HG03280 (cell line): ENCODE measurements at regions not wholly inside any gene's neighbourhood (a gene's known extent, or its start where the extent isn't known, plus 50 kb on each side); places are given as distances from the start of the nearest gene placed in this dataset.
"Not testable (repeated sequence)": the region's sequence is repeated elsewhere in the genome, so short reads cannot be mapped to it uniquely, and the experiment has no call there.

Experiments used
- ATAC-seq: cut with Tn5 transposase; IDR thresholded peaks from one replicate; pipeline ENCODE4 v1.9.1; 2021; ENCODE audit warnings: mild to moderate bottlenecking, moderate library complexity; ENCODE audit not compliant: unreplicated experiment

- ATAC-seq = no peak
Measured at GRCh38 chr13:55777612-55778011, 1363.1 kb upstream of the PRR20A start.

GRCh38 chr13:55783841-55784240 is 1356.9 kb upstream of the PRR20A start:
- ATAC-seq = no peak

DNA sequence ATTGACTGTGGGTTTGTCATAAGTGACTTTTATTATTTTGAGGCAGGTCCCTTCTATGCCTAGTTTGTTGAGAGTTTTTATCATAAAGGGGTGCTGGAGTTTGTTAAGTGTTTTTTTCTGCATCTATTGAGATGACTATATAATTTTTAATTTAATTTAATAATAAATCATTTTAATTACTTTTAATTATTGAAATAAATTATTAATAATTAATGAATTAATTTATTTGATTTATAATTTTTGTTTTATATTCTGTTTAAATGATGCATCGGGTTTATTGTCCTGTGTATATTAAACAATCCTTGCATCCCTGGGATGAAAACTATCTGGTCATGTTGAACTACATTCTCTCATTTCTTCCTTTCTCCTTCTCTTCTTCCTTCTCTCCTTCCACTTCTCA is 1352.2 kb upstream of the PRR20A start:
- ATAC-seq = no peak

- no peak for ATAC-seq
Measured at GRCh38 chr13:55792544-55793193, 1348.0 kb upstream of the PRR20A start.

- ATAC-seq = no peak
Measured at GRCh38 chr13:55815458-55816033, 1325.2 kb upstream of the PRR20A start.

DNA sequence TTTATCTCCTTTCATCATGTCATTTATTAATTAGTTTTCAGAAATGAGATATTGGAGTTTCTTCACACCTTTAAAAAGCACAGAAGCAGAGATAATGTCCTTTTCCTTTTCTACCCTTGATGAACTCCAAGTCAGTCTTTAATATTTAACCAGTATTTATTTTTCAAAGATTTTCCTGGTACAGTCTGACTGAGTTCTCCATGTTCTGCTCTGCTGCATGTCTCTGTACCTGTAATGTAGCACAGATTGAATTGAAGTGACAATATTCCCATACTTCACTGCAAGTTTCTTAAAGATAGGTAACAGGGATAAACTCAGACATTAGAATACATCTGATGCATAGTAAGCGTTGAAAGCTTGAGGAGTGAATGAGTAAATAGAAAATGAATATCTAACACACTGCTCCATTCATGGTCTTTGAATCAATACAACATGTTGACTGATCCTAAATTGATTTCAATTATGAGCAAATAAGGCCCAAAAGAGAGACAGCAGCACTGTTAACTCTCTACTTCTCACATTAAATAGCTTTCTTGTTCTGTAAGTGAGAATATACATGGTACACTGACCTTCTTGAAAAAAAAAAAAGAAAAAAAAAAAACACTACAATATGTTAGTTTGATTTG is 1323.6 kb upstream of the PRR20A start:
- no peak for ATAC-seq

- ATAC-seq = no peak
Measured at GRCh38 chr13:55820817-55821216, 1319.9 kb upstream of the PRR20A start.

DNA sequence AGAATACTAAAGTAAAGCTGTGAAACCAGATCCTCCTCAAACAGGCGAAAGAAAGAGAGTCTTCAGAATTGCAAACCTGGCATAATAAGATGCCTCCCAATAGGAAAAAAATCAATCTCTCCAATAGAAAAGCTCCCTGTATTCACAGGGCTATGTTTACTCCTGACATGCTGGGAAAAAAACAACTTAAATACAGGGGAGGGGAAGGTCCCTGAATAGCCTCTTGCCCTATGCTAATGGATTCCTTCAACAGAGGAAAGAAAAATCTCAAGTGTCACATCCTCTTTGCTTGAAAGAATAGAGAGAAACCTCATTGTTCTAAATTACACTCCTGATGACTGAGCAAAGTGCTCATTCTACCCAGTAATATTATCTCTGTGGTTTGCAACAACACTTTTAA is 1271.1 kb upstream of the PRR20A start:
- ATAC-seq = no peak

- no peak for ATAC-seq
Measured at GRCh38 chr13:55887561-55887960, 1253.2 kb upstream of the PRR20A start.

GRCh38 chr13:55893540-55893939 is 1247.2 kb upstream of the PRR20A start:
- no peak for ATAC-seq

DNA sequence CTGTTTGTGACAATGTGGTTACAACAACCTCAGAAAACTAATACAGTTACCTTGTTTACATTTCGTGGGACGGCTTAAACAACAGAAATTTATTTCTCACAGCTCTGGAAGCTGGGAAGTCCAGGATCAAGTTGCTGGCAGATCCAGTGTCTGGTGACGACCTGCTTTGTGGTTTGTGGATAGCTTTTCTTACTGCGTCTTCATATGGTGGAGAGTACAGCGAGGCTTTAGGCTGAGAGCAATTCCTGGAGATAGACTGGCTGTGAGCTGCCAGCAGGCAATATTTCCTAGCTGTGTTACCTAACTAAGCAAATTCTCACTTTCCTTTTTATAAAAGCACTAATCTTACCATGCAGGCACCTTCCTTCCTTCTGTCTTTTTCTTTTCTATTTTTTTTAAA is 1203.5 kb upstream of the PRR20A start:
- no peak for ATAC-seq

- ATAC-seq = no peak
Measured at GRCh38 chr13:55948175-55948574, 1192.5 kb upstream of the PRR20A start.

GRCh38 chr13:55963934-55964333 is 1176.8 kb upstream of the PRR20A start:
- ATAC-seq = no peak

DNA sequence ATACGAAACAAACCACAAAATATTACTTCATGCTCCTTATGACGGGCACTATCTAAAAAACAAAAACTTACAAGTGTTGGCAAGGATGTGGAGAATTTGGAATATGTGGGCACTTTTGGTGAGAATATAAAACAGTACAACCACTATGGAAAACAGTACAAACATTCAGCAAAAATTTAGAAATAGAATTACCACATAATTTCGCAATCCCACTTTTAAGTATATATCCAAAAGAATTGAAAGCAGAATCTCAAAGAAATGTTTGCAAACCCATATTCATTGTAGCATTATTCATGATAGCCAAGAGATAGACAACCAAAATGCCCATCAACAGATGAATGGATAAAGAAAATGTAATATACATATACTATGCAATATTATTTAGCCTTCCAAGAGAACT is 1173.7 kb upstream of the PRR20A start:
- ATAC-seq = no peak

DNA sequence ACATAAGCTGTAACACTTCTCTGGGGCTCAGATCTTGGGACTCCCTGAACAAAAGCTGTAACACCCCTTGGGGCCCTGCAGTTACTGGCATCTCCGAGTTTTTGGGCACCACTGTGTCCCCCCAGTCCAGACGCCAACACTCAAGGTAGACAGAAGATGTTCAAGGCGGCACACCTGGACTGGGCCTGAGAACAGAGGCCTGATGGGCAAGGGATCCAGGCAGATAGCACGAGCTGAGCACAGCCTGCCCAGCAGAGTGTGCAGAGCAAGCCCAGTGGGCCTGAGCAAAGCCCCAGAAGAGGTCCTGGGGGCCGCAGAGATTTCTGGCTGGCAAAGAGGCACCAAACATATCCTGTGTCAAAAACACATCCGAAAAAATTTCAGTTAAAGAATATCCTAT is 1163.3 kb upstream of the PRR20A start:
- ATAC-seq = no peak

DNA sequence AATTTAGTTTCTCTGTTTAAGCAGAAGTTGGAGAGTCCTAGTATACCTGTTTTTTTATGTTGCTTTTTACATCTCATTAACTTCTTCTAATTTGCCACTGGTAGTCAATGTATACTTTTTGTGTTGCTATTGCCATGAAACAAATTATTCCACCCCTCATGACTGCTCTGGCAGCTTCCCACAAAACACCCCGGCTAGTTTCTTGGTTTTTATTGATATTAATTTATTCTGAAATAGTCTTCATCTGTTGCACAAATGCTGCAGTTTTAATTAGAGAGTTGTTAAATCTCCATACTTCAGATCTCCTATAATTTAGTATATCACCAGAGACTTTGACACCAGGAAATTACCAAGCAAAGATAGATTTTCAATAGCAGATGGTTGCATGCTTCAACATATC is 1159.3 kb upstream of the PRR20A start:
- no peak for ATAC-seq

- not testable (repeated sequence) for ATAC-seq
Measured at GRCh38 chr13:55984026-55984425, 1156.7 kb upstream of the PRR20A start.

DNA sequence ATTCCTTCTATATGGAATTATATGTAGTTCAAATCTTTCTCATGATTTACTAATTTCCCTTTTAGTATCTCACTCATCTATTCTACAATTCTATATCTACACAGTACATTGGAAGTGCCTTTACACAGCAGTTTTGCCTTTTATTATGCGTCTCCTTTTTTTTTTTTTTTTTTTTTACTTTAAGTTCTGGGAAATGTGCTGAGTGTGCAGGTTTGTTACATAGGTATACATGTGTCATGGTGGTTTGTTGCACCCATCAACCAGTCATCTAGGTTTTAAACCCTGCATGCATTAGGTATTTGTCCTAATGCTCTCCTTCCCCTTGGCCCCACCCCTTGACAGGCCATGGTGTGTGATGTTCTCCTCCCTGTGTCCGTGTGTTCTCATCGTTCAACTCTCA is 1150.1 kb upstream of the PRR20A start:
- ATAC-seq = no peak

DNA sequence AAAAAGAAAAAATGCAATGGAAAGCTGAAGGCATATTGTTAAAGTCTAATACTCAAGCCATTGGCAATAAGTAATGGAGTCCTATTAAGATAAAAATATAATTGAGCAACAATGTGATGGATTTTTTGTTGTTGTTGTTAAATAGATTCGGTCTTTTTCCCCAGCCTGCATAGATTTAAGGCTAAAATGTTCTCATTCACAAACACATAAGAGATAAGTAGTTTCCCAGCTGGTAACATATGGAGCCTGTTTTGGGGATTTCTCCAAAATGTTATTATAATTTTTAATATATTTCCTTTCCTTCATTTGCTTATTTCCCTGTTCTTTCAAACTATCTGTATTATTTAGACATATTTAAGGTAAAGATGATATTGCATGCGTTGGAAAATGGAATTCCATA is 1149.1 kb upstream of the PRR20A start:
- no peak for ATAC-seq

DNA sequence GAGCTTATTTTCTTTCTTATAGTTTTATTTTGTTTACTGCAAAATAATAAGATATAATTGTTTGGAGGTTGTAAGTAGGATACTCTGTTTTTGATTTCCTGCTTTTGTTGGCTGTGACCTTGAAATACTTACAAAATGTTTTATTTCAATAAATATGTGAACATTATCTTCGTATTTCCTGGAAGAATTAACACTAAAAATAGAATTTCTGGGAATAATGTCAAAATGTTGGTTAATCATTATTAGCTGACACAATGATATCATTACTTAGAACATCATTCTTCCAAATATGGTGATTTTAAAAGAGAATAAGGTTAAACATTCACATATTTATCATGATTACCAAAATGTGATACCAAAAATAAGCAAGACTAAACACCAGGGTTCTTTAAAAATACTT is 1148.6 kb upstream of the PRR20A start:
- no peak for ATAC-seq

DNA sequence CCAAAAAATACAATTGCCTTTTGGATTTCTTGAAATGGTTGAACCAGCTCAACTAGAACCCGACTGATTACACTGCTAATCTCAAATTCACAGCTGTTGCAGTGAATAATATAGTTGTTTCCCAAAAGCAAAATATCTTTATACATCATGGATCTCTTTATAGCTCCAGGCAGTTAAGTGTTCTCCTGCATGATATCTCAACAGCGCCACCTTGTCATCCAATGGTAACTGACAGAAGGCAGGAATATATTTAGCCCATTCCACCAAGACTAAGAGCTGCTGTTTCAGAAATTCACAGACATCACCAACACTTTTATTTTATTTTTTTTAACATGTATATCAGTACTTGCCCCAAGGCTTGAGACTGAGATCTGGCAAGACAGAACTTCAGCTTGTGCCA is 1141.0 kb upstream of the PRR20A start:
- ATAC-seq = no peak

GRCh38 chr13:56009418-56009817 is 1131.3 kb upstream of the PRR20A start:
- ATAC-seq = no peak

- ATAC-seq = no peak
Measured at GRCh38 chr13:56012644-56013043, 1128.1 kb upstream of the PRR20A start.
